HCT116 (cell line): ENCODE measurements at regions not wholly inside any gene's neighbourhood (a gene's known extent, or its start where the extent isn't known, plus 50 kb on each side); places are given as distances from the start of the nearest gene placed in this dataset.

ENCODE experiments used
- ATAC-seq: fragments of 200-7000 bp; cut with Tn5 transposase; 2 replicates; pipeline ENCODE4 v1.9.1; 2020; ENCODE audit warnings: mild to moderate bottlenecking, moderate library complexity
- BruUV-seq: library from RNA; stranded (reverse); fragments of 400-500 nt; replicated peaks from 2 replicates; lab custom pipeline; 2021; lab: Mats Ljungman, UMichigan
- CTCF ChIA-PET: fragments of 300-600 bp; sonication (Branson Sonifier 250); formaldehyde crosslinking; loops from one replicate; lab custom pipeline; 2021; ENCODE audit warnings: antibody characterized with exemption; lab: Charles Lee
- POLR2A ChIA-PET: fragments of 300-600, 350-600 bp; sonication (Branson Sonifier 250); formaldehyde crosslinking; loops from one replicate; lab custom pipeline; 2021; ENCODE audit warnings: antibody characterized with exemption; lab: Charles Lee
- RAD21 ChIA-PET, 2 experiments: fragments of 300-600 bp; sonication (Branson Sonifier 250); formaldehyde crosslinking; loops; one replicate each; lab custom pipeline; 2023; ENCODE audit warnings: low total read pairs in 2 of 2; ENCODE audit not compliant: uncharacterized antibody in 2 of 2, unreplicated experiment in 2 of 2, low non-redundant PET in 1 of 2; lab: Charles Lee
- DNase-seq: peaks from one replicate; pipeline ENCODE4 v3.0.0-alpha.2; 2010; ENCODE audit warnings: low read depth, low spot score
- H2AFZ ChIP-seq: fragments of 200-600 bp; shearing (Covaris generic), sonication (generic); 2 replicates; pipeline ENCODE4 v1.6.1; 2017; ENCODE audit warnings: low read depth, mixed run types, mixed read lengths, antibody characterized with exemption, low read length; ENCODE audit not compliant: poor library complexity, severe bottlenecking
- H3K27ac ChIP-seq: 2 replicates; pipeline ENCODE4 v1.5.1; 2012; ENCODE audit warnings: low read depth, low read length
- H3K27me3 ChIP-seq: fragments of 200-600 bp; sonication (generic); 2 replicates; pipeline ENCODE4 v1.6.1; 2016; ENCODE audit warnings: mixed run types, low read length, mixed read lengths; ENCODE audit not compliant: insufficient read depth
- H3K36me3 ChIP-seq, 2 experiments: fragments of 200-500 bp in 1 of 2; fragments of 200-600 bp in 1 of 2; sonication (Bioruptor generic) in 1 of 2; sonication (generic) in 1 of 2; 2 replicates each; pipeline versions ENCODE4 v1.5.1 to v1.6.1; 2014 to 2016; ENCODE audit warnings: low read length in 2 of 2, inconsistent platforms in 1 of 2, mixed read lengths in 1 of 2, mixed run types in 1 of 2; ENCODE audit not compliant: insufficient read depth in 2 of 2, control insufficient read depth in 1 of 2
- H3K4me1 ChIP-seq, 2 experiments: fragments of 200-600 bp in 1 of 2; sonication (generic) in 1 of 2; 2 replicates each; pipeline versions ENCODE4 v1.5.1 to v1.6.1; 2012 to 2017; ENCODE audit warnings: low read length in 2 of 2, inconsistent platforms in 1 of 2, mild to moderate bottlenecking in 1 of 2, mixed read lengths in 1 of 2, mixed run types in 1 of 2, moderate library complexity in 1 of 2; ENCODE audit not compliant: insufficient read depth in 2 of 2, control insufficient read depth in 1 of 2
- H3K4me2 ChIP-seq: fragments of 200-600 bp; sonication (generic); 2 replicates; pipeline ENCODE4 v1.6.1; 2017; ENCODE audit warnings: mixed run types, low read length, mixed read lengths
- H3K4me3 ChIP-seq, 2 experiments: fragments of 200-600 bp in 1 of 2; sonication (generic) in 1 of 2; replicated peaks in 1 of 2; 2 replicates each; pipeline ENCODE4 v1.5.1; 2011 to 2016; ENCODE audit warnings: low read length in 2 of 2, control low read depth in 1 of 2, low read depth in 1 of 2, mild to moderate bottlenecking in 1 of 2, mixed read lengths in 1 of 2, mixed run types in 1 of 2
- H3K79me2 ChIP-seq: fragments of 200-600 bp; sonication (generic); 2 replicates; pipeline ENCODE4 v1.6.1; 2017; ENCODE audit warnings: mild to moderate bottlenecking, mixed run types, low read length, moderate library complexity, mixed read lengths; ENCODE audit not compliant: insufficient read depth
- H3K9ac ChIP-seq: fragments of 200-600 bp; sonication (generic); 2 replicates; pipeline ENCODE4 v1.6.1; 2016; ENCODE audit warnings: low read length, mixed read lengths
- H3K9me2 ChIP-seq: fragments of 200-600 bp; sonication (generic), shearing (Covaris generic); 2 replicates; pipeline ENCODE4 v1.6.1; 2017; ENCODE audit warnings: mixed run types, mild to moderate bottlenecking, moderate library complexity; ENCODE audit not compliant: insufficient read depth
- H3K9me3 ChIP-seq, 2 experiments: fragments of 200-500 bp in 1 of 2; fragments of 200-600 bp in 1 of 2; sonication (Bioruptor generic) in 1 of 2; sonication (generic) in 1 of 2; 2 replicates each; pipeline ENCODE4 v1.6.1; 2014 to 2017; ENCODE audit warnings: low read length in 2 of 2, mixed read lengths in 2 of 2, inconsistent platforms in 1 of 2, low read depth in 1 of 2, mild to moderate bottlenecking in 1 of 2, mixed run types in 1 of 2, moderate library complexity in 1 of 2; ENCODE audit not compliant: control insufficient read depth in 1 of 2, insufficient read depth in 1 of 2
- H4K20me1 ChIP-seq: fragments of 200-600 bp; sonication (generic), shearing (Covaris generic); 2 replicates; pipeline ENCODE4 v1.6.1; 2017; ENCODE audit warnings: mixed run types, mild to moderate bottlenecking, moderate library complexity; ENCODE audit not compliant: insufficient read depth
- CBX3 ChIP-seq: IDR thresholded peaks from 2 replicates; pipeline ENCODE4 v1.6.1; 2012; ENCODE audit warnings: low read depth
- CEBPB ChIP-seq: IDR thresholded peaks from 2 replicates; pipeline ENCODE4 v1.6.1; 2012; ENCODE audit warnings: low read depth
- EGR1 ChIP-seq: IDR thresholded peaks from 2 replicates; pipeline ENCODE4 v1.6.1; 2012; ENCODE audit warnings: low read depth
- ELF1 ChIP-seq: IDR thresholded peaks from 2 replicates; pipeline ENCODE4 v1.6.1; 2012; ENCODE audit warnings: low read depth, borderline replicate concordance
- EZH2 ChIP-seq: fragments of 200-600 bp; sonication (generic); IDR thresholded peaks from 2 replicates; pipeline ENCODE4 v1.6.1; 2017; ENCODE audit warnings: antibody characterized with exemption, mixed run types
- EZH2phosphoT487 ChIP-seq: fragments of 200-600 bp; IDR thresholded peaks from 2 replicates; pipeline ENCODE4 v1.6.1; 2018; ENCODE audit warnings: antibody characterized with exemption, borderline replicate concordance
- FOSL1 ChIP-seq: IDR thresholded peaks from 2 replicates; pipeline ENCODE4 v1.6.1; 2012; ENCODE audit warnings: low read depth
- JUND ChIP-seq: IDR thresholded peaks from 2 replicates; pipeline ENCODE4 v1.6.1; 2012
- POLR2AphosphoS5 ChIP-seq: IDR thresholded peaks from 2 replicates; pipeline ENCODE4 v1.6.1; 2011; ENCODE audit warnings: mild to moderate bottlenecking, low read depth, low read length, moderate library complexity
- RAD21 ChIP-seq: IDR thresholded peaks from 2 replicates; pipeline ENCODE4 v1.6.1; 2012; ENCODE audit warnings: low read depth, mild to moderate bottlenecking
- SIN3A ChIP-seq: IDR thresholded peaks from 2 replicates; pipeline ENCODE4 v1.6.1; 2012; ENCODE audit warnings: low read depth
- SRF ChIP-seq: IDR thresholded peaks from 2 replicates; pipeline ENCODE4 v1.6.1; 2012; ENCODE audit warnings: low read depth
- YY1 ChIP-seq: IDR thresholded peaks from 2 replicates; pipeline ENCODE4 v1.6.1; 2011; ENCODE audit warnings: low read length, low read depth, moderate library complexity, mild to moderate bottlenecking; ENCODE audit not compliant: insufficient replicate concordance; ENCODE audit errors: extremely low read depth
- ZFX ChIP-seq: fragments of 450-650 bp; IDR thresholded peaks from 2 replicates; pipeline ENCODE4 v1.6.1; 2017
- ZNF274 ChIP-seq: fragments of 200-500 bp; sonication (Bioruptor generic); IDR thresholded peaks from 2 replicates; pipeline ENCODE4 v1.6.1; 2014; ENCODE audit warnings: mild to moderate bottlenecking, low read depth, low read length, inconsistent platforms
- intact Hi-C: fragments of 100-400 bp; cut with micrococcal nuclease; formaldehyde crosslinking; loops from 2 replicates; pipeline ENCODE4 v1.10.0; 2022
- TF ChIP-seq, protein P1 (sequence below): IDR thresholded peaks from 2 replicates; pipeline ENCODE4 v1.6.1; 2012
- TF ChIP-seq, protein P2 (sequence below): IDR thresholded peaks from 2 replicates; pipeline ENCODE4 v1.6.1; 2012; ENCODE audit warnings: low read depth
- TF ChIP-seq, protein P3 (sequence below): IDR thresholded peaks from 2 replicates; pipeline ENCODE4 v1.6.1; 2012

DNA sequence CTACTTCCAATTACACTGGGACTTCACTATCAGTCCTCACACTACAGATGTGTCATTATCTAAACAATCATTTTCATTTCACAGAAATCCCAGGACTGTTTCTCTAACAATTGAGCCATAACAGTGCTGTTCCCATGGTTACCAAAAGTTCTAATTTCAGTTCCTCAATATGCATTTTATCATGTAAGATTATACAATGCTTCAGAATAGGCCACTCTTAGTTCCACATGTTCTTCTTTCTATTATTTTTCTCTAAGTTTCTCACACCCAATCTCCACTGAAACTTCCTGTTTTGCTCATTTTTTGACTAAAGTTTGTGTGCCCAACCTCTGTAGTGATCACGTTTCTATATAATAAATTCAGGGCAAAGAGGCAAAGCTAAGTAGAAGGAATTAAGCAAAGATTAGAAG lies 185.8 kb downstream of the DUSP6 start:
- no TSS peak for BruUV-seq
- ChIA-PET RAD21 (no interaction called here), POLR2A (interaction anchor here (1.2 kb wide), 1 partner anchor 181 kb away, joined by 3 read pairs; no protein-coding TSS in a partner anchor)
- intact Hi-C loops, result no loop called here
- Histone ChIP-seq H4K20me1 (no peaks in the 10 kb centered on the region), H3K9me2 (0 out of 2 replicates have a peak, but pooled peaks cover 2% of the 10 kb centered on the region), H3K4me1 (peaks cover 0 to 4% of the 10 kb centered on the region in 2 experiments; a peak in 1 of 4 replicates), H3K27ac (no peak overlapping the region), H3K27me3 (no peaks in the 10 kb centered on the region), H3K4me3 (no peak overlapping the region), H3K4me2 (no peak overlapping the region), H3K9ac (no peak overlapping the region), H3K9me3 (no peaks in the 10 kb centered on the region), H2AFZ (no peak overlapping the region)
- DNase-seq (no peak), ATAC-seq (no peak)
- TF ChIP-seq EZH2phosphoT487 (no peak), EZH2 (no peak), EGR1 (no peak), RAD21 (no peak), ZFX (no peak), SRF (no peak), FOSL1 (no peak), SIN3A (no peak), JUND (no peak), CEBPB (no peak), ELF1 (no peak), YY1 (no peak), ZNF274 (no peak), CBX3 (no peak), POLR2AphosphoS5 (no peak)
- TF ChIP-seq, protein P1, sequence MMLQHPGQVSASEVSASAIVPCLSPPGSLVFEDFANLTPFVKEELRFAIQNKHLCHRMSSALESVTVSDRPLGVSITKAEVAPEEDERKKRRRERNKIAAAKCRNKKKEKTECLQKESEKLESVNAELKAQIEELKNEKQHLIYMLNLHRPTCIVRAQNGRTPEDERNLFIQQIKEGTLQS, result no peak
- TF ChIP-seq, protein P2, sequence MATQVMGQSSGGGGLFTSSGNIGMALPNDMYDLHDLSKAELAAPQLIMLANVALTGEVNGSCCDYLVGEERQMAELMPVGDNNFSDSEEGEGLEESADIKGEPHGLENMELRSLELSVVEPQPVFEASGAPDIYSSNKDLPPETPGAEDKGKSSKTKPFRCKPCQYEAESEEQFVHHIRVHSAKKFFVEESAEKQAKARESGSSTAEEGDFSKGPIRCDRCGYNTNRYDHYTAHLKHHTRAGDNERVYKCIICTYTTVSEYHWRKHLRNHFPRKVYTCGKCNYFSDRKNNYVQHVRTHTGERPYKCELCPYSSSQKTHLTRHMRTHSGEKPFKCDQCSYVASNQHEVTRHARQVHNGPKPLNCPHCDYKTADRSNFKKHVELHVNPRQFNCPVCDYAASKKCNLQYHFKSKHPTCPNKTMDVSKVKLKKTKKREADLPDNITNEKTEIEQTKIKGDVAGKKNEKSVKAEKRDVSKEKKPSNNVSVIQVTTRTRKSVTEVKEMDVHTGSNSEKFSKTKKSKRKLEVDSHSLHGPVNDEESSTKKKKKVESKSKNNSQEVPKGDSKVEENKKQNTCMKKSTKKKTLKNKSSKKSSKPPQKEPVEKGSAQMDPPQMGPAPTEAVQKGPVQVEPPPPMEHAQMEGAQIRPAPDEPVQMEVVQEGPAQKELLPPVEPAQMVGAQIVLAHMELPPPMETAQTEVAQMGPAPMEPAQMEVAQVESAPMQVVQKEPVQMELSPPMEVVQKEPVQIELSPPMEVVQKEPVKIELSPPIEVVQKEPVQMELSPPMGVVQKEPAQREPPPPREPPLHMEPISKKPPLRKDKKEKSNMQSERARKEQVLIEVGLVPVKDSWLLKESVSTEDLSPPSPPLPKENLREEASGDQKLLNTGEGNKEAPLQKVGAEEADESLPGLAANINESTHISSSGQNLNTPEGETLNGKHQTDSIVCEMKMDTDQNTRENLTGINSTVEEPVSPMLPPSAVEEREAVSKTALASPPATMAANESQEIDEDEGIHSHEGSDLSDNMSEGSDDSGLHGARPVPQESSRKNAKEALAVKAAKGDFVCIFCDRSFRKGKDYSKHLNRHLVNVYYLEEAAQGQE, result no peak
- TF ChIP-seq, protein P3, sequence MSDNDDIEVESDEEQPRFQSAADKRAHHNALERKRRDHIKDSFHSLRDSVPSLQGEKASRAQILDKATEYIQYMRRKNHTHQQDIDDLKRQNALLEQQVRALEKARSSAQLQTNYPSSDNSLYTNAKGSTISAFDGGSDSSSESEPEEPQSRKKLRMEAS, result no peak
- TF ChIP-seq, all 23 proteins: peak for 0
- CTCF ChIA-PET, result no interaction called here
- no peaks in the 10 kb centered on the region for H3K79me2 ChIP-seq
- no peaks in the 10 kb centered on the region for H3K36me3 ChIP-seq
